Left lung (tissue), 4 donors: ENCODE measurements at regions not wholly inside any gene's neighbourhood (a gene's known extent, or its start where the extent isn't known, plus 50 kb on each side); places are given as distances from the start of the nearest gene placed in this dataset.

Source experiments
- ATAC-seq: fragments of 200-7000 bp; cut with Tn5 transposase; one replicate; pipeline ENCODE4 v1.9.1; 2020; ENCODE audit warnings: moderate library complexity
- DNase-seq, 4 donors: peaks; one replicate each; pipeline ENCODE4 v3.0.0-alpha.2; 2013 to 2020
- H3K27ac ChIP-seq, 2 donors: fragments of 200-600 bp; sonication (generic) in 1 of 2; one replicate each; pipeline versions ENCODE4 v1.5.0 to v1.8.0; 2020 to 2021
- H3K27me3 ChIP-seq, 2 donors: fragments of 200-600 bp; sonication (generic) in 1 of 2; one replicate each; pipeline versions ENCODE4 v1.5.0 to v1.8.0; 2020 to 2021
- H3K36me3 ChIP-seq, 2 donors: fragments of 200-600 bp; sonication (generic) in 1 of 2; one replicate each; pipeline versions ENCODE4 v1.5.0 to v1.8.0; 2020 to 2021
- H3K4me1 ChIP-seq, 2 donors: fragments of 200-600 bp; one replicate each; pipeline ENCODE4 v1.8.0; 2021
- H3K4me3 ChIP-seq, 2 donors: fragments of 200-600 bp; sonication (generic) in 1 of 2; one replicate each; pipeline versions ENCODE4 v1.5.0 to v1.8.0; 2020 to 2021; ENCODE audit warnings: mild to moderate bottlenecking in 1 of 2
- H3K9me3 ChIP-seq, 2 donors: fragments of 200-600 bp; sonication (generic) in 1 of 2; one replicate each; pipeline versions ENCODE4 v1.5.0 to v1.8.0; 2020 to 2021
- intact Hi-C, 2 donors: fragments of 100-400 bp; cut with DNase I; formaldehyde crosslinking; loops; one replicate each; pipeline versions ENCODE4 v1.11.2 to v1.14.2; 2022
- TF ChIP-seq, protein P1 (sequence below), 2 donors: fragments of 200-600 bp; sonication (generic) in 1 of 2; IDR thresholded peaks; one replicate each; pipeline versions ENCODE4 v1.5.0 to v1.8.0; 2021; ENCODE audit warnings: antibody characterized with exemption in 2 of 2
- donor health status: DM: no; HTN: yes; CAD: no.
- donor health status: DM: no; HTN: no; CAD: no.

DNA sequence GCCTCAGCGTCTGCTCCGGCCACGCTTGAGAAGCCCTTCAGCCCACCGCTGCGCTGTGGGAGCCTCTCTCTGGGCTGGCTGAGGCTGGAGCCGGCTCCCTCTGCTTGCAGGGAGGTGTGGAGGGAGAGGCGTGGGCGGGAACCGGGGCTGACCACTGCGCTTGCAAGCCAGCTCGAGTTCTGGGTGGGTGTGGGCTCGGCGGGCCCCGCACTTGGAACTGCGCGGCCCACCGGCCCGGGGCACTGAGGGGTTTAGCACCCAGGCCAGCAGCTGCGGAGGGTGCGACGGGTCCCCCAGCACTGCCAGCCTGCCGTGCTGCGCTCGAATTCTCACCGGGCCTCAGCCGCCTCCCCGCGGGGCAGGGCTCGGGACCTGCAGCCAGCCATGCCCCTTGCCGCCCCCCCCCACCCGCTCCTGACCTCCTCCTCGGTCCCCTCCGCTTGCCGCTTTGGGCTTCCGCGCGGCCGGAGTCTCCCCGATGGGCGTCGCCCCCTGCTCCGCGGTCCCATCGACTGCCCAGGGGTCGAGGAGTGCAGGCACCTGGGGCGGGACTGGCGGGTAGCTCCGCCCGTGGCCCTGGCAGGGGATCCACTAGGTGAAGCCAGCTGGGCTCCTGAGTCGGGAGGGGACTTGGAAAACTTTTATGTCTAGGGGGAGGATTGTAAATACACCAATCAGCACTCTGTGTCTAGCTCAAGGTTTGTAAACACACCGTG lies 106.7 kb downstream of the RAP2B start:
- no peaks in the 10 kb centered on the region for H3K36me3 ChIP-seq
- H3K4me3 ChIP-seq, result no peak overlapping the region
- H3K27me3 ChIP-seq, result no peaks in the 10 kb centered on the region
- no peaks in the 10 kb centered on the region for H3K4me1 ChIP-seq
- no peak for ATAC-seq
- TF ChIP-seq, protein P1, sequence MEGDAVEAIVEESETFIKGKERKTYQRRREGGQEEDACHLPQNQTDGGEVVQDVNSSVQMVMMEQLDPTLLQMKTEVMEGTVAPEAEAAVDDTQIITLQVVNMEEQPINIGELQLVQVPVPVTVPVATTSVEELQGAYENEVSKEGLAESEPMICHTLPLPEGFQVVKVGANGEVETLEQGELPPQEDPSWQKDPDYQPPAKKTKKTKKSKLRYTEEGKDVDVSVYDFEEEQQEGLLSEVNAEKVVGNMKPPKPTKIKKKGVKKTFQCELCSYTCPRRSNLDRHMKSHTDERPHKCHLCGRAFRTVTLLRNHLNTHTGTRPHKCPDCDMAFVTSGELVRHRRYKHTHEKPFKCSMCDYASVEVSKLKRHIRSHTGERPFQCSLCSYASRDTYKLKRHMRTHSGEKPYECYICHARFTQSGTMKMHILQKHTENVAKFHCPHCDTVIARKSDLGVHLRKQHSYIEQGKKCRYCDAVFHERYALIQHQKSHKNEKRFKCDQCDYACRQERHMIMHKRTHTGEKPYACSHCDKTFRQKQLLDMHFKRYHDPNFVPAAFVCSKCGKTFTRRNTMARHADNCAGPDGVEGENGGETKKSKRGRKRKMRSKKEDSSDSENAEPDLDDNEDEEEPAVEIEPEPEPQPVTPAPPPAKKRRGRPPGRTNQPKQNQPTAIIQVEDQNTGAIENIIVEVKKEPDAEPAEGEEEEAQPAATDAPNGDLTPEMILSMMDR (IDR thresholded peaks at IDR 0.05), result no peak
- H3K27ac ChIP-seq, result no peak overlapping the region
- intact Hi-C loops, result no loop called here
- peak in 1 of 4 donors; percentile 73 for DNase-seq
- H3K9me3 ChIP-seq, result peaks cover 0 to 6% of the 10 kb centered on the region in 2 donors

DNA sequence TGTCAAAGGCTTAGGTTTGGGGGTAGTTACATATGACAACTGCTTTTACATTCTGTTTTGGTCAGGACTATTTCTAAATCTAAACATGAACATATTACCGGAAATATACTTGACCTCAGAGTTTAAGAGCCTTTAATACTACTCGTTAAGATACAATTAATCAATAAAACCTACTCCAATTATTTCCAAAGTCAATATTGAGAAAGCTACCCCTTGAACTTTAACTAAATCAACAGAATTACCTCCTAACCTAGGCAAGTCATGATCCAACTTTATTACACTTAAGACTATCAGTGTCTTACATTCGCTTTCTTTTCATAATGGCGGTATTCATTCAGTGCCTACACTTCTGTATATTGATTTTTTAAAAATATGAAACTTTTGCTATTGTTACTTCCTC lies 107.7 kb downstream of the RAP2B start:
- Histone ChIP-seq H3K4me1 (no peaks in the 10 kb centered on the region), H3K36me3 (no peaks in the 10 kb centered on the region), H3K4me3 (no peak overlapping the region), H3K27me3 (no peaks in the 10 kb centered on the region), H3K9me3 (peaks cover 0 to 6% of the 10 kb centered on the region in 2 donors), H3K27ac (no peak overlapping the region)
- ATAC-seq (no peak), DNase-seq (no peak)
- intact Hi-C loops, result no loop called here
- TF ChIP-seq, protein P1 (IDR thresholded peaks at IDR 0.05), result no peak

DNA sequence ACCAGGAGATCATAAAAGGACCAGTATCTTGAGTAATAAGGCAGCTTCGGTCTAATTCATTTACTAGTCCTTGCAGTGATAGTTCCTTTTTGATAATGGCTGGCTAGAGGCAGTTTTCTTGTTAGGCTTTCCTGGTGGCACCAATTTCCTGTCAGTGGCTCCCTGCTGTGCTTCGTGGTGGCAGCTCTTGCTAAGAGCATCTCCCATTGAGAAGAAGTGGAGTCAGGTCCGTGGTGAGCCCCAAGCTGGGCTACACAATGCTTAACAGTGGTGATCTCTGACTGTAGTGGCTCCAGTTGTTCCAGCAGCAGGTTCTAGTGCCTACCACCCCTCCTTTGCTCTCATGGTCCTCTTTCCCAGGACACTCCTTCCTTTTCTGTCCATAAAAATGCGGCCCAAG lies 111.2 kb downstream of the RAP2B start:
- no peaks in the 10 kb centered on the region for H3K4me1 ChIP-seq
- ATAC-seq (no peak), DNase-seq (no peak)
- H3K27me3 ChIP-seq, result no peaks in the 10 kb centered on the region
- no peaks in the 10 kb centered on the region for H3K36me3 ChIP-seq
- TF ChIP-seq, protein P1 (IDR thresholded peaks at IDR 0.05), result no peak
- H3K27ac ChIP-seq, result no peak overlapping the region
- H3K9me3 ChIP-seq, result peaks cover 0 to 4% of the 10 kb centered on the region in 2 donors
- no peak overlapping the region for H3K4me3 ChIP-seq
- intact Hi-C loops, result no loop called here

DNA sequence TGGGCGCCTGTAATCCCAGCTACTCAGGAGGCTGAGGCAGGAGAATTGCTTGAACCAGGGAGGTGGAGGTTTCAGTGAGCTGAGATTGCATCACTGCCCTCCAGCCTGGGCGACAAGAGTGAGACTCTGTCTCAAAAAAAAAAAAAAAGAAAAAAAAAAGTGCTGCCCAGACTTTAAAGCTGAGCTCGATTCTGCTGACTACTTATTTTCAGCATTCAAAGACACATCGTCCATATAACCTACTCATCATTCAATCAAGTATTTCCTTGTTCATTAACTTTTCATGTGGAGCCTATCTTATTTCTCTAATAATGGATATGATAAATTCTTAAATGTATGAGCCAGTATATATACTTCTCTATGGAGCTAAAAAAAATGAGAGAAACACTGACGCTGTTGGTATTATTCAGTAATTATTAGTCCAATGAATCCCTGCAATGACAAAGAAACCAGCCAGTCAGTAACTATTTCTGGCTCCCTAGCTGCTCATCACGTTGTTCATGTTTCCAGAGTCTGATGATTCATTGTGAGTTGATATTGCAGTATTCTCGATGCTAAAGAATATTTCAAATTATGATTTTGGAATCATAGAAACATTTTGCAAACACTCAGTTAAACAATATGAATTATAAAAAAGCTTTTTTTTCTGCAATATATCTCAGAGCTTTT lies 111.9 kb downstream of the RAP2B start:
- no peak for DNase-seq
- ATAC-seq, result peak; percentile 51
- no peaks in the 10 kb centered on the region for H3K4me1 ChIP-seq
- intact Hi-C loops, result no loop called here
- H3K9me3 ChIP-seq, result no peaks in the 10 kb centered on the region
- TF ChIP-seq, protein P1 (IDR thresholded peaks at IDR 0.05), result no peak
- H3K4me3 ChIP-seq, result no peak overlapping the region
- H3K36me3 ChIP-seq, result no peaks in the 10 kb centered on the region
- no peak overlapping the region for H3K27ac ChIP-seq
- H3K27me3 ChIP-seq, result no peaks in the 10 kb centered on the region

DNA sequence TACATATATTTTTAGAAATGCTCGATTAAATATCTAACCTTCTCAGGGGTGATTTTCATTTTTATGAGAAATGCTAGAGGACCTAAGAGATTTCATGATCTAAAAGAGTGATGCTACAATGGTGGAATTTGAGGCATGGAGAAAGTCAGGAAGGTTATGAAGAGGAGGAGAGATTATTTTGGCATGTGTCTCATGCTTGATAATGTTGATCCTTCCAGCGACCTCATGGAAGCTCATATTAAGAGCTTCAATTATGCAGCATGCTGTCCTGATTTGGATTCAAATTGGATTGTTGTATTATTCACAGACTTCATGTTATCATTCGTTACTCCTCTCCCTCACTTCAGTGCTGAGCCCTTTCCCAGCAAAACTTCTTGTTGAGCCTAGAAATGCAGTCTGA lies 112.5 kb downstream of the RAP2B start:
- no peak for ATAC-seq
- no peaks in the 10 kb centered on the region for H3K36me3 ChIP-seq
- H3K27ac ChIP-seq, result no peak overlapping the region
- intact Hi-C loops, result no loop called here
- no peaks in the 10 kb centered on the region for H3K9me3 ChIP-seq
- TF ChIP-seq, protein P1 (IDR thresholded peaks at IDR 0.05), result no peak
- no peaks in the 10 kb centered on the region for H3K27me3 ChIP-seq
- H3K4me1 ChIP-seq, result no peaks in the 10 kb centered on the region
- no peak for DNase-seq
- H3K4me3 ChIP-seq, result no peak overlapping the region
